Common myeloid progenitor, CD34-positive (primary cell): ENCODE measurements at regions not wholly inside any gene's neighbourhood (a gene's known extent, or its start where the extent isn't known, plus 50 kb on each side); places are given as distances from the start of the nearest gene placed in this dataset.

Source experiments
- CTCF ChIA-PET: fragments of 350-600 bp; sonication (Branson Sonifier 250); formaldehyde crosslinking; loops from one replicate; lab custom pipeline; 2021; ENCODE audit warnings: antibody characterized with exemption; lab: Charles Lee
- POLR2A ChIA-PET: fragments of 350-600 bp; sonication (Branson Sonifier 250); formaldehyde crosslinking; loops from one replicate; lab custom pipeline; 2021; ENCODE audit warnings: antibody characterized with exemption; lab: Charles Lee
- DNase-seq, 3 donors: peaks; one replicate each; pipeline versions ENCODE4 v3.0.0 to v3.0.0-alpha.2; 2013
- H3K27ac ChIP-seq, 2 experiments: 1 replicate in 1 of 2; 2 replicates in 1 of 2; pipeline ENCODE4 v1.7.0; 2013; ENCODE audit warnings: inconsistent platforms in 2 of 2, low read length in 2 of 2, mild to moderate bottlenecking in 2 of 2, low read depth in 1 of 2, moderate library complexity in 1 of 2; ENCODE audit not compliant: severe bottlenecking in 2 of 2, insufficient read depth in 1 of 2, poor library complexity in 1 of 2
- H3K27me3 ChIP-seq, 5 experiments: replicated peaks in 2 of 5; 1 replicate in 3 of 5; 2 replicates in 2 of 5; pipeline versions ENCODE4 v1.6.1 to v1.7.0; 2013; ENCODE audit warnings: low read length in 4 of 5, mild to moderate bottlenecking in 2 of 5, moderate library complexity in 2 of 5, inconsistent platforms in 1 of 5; ENCODE audit not compliant: insufficient read depth in 5 of 5, control insufficient read depth in 4 of 5
- H3K36me3 ChIP-seq, 4 experiments: 1 replicate in 2 of 4; 2 replicates in 2 of 4; pipeline versions ENCODE4 v1.6.1 to v1.7.0; 2013; ENCODE audit warnings: low read length in 3 of 4, control low read depth in 1 of 4, mild to moderate bottlenecking in 1 of 4; ENCODE audit not compliant: control insufficient read depth in 4 of 4, insufficient read depth in 4 of 4
- H3K4me1 ChIP-seq, 4 experiments: 1 replicate in 3 of 4; 2 replicates in 1 of 4; pipeline versions ENCODE4 v1.6.1 to v1.7.1; 2013; ENCODE audit warnings: low read length in 3 of 4, mild to moderate bottlenecking in 3 of 4, control low read depth in 1 of 4, inconsistent platforms in 1 of 4, moderate library complexity in 1 of 4; ENCODE audit not compliant: control insufficient read depth in 4 of 4, insufficient read depth in 4 of 4; ENCODE audit errors: control extremely low read depth in 1 of 4
- H3K4me3 ChIP-seq, 7 experiments: 1 replicate in 4 of 7; 2 replicates in 3 of 7; pipeline versions ENCODE4 v1.5.1 to v1.7.0; 2013; ENCODE audit warnings: mild to moderate bottlenecking in 7 of 7, low read length in 6 of 7, moderate library complexity in 6 of 7, inconsistent platforms in 2 of 7, low read depth in 2 of 7, control low read depth in 1 of 7; ENCODE audit not compliant: insufficient read depth in 4 of 7, control insufficient read depth in 1 of 7; ENCODE audit errors: extremely low read depth in 1 of 7
- H3K9me3 ChIP-seq, 5 experiments: 1 replicate in 4 of 5; 2 replicates in 1 of 5; pipeline versions ENCODE4 v1.6.1 to v1.7.1; 2013; ENCODE audit warnings: low read length in 4 of 5, mild to moderate bottlenecking in 2 of 5, inconsistent platforms in 1 of 5, low read depth in 1 of 5, moderate library complexity in 1 of 5; ENCODE audit not compliant: control insufficient read depth in 4 of 5, insufficient read depth in 2 of 5; ENCODE audit errors: control extremely low read depth in 1 of 5
- WGBS: methylation state at CpG from one replicate; pipeline ENCODE4 v1.1.5; 2013; ENCODE audit not compliant: insufficient coverage; 5-methylcytosine and 5-hydroxymethylcytosine counted together

DNA sequence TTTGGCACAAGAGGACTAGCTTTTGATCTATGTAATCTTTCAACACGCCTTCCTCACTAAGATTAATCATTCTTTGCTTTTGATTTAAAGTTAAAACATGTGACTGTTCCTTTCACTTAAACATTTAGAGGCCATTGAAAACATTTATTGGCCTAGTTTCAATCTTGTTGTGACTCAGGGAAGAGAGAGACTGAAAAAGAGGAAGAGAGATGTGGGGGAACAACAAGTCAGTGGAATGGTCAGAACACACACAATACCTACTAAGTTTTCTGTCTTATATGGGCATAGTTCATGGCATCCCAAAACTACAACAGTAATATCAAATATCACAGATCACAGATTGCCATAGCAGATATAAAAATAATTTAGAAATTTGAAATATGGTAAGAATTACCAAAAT, 812.9 kb upstream of the AGA start:
- Histone ChIP-seq H3K27me3 (no peaks in the 10 kb centered on the region), H3K27ac (no peak overlapping the region), H3K4me3 (no peak overlapping the region), H3K9me3 (peaks cover 0 to 2% (median 0%) of the 10 kb centered on the region in 5 experiments), H3K36me3 (no peaks in the 10 kb centered on the region), H3K4me1 (no peaks in the 10 kb centered on the region)
- no peak for DNase-seq
- ChIA-PET CTCF (no interaction called here), POLR2A (no interaction called here)
- whole genome bisulfite sequencing, result no CpG with 5 or more reads among the region's 1 CpG

DNA sequence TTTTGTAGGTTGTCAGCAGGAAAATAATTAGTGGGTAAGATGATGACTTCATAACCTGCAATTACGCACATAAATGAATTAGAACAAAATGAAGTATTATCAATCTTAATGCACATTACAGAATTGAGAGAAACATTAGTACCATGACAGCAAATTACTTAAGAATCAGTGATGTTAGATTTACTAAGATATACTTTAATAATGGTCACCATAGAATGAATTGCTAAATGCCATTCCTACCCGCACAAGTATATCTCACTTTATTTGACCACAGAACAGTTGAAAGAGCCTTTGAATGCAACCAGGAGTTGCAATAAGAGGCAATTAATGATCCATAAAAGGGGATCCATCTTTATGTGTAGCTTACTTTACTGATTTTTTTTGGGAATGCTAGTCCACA, 816.4 kb upstream of the AGA start:
- ChIA-PET POLR2A (no interaction called here), CTCF (no interaction called here)
- Histone ChIP-seq H3K9me3 (peaks cover 0 to 2% (median 0%) of the 10 kb centered on the region in 5 experiments), H3K27ac (no peak overlapping the region), H3K4me1 (no peaks in the 10 kb centered on the region), H3K36me3 (no peaks in the 10 kb centered on the region), H3K27me3 (no peaks in the 10 kb centered on the region), H3K4me3 (no peak overlapping the region)
- no peak for DNase-seq
- no CpG with 5 or more reads among the region's 2 CpGs for WGBS

DNA sequence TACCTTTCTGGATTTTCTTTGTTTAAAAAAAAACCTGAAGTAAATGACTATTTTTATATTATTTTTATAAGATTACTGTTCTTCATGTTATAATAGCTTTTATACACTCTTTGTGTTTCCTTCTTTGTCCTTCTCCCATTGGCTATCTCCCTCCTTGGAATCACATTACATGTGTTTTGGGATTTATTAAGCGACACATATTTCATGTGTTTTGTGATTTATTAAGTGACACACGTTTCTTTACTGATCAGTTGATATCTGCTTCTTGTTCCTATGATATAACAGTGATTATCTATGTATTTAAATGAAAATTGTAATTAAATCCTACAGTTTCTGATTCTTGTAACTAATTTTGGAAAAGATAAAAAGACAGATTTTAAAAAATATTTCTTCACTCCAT, 817.3 kb upstream of the AGA start:
- no CpG with 5 or more reads among the region's 2 CpGs for WGBS
- CTCF ChIA-PET, result no interaction called here

GRCh38 chr4:178264001-178264400, 821.8 kb upstream of the AGA start:
- WGBS, result 81% methylated on average over 2 of the region's 3 CpGs
- POLR2A ChIA-PET, result no interaction called here
- Histone ChIP-seq H3K27ac (no peak overlapping the region), H3K4me3 (no peak overlapping the region), H3K9me3 (peaks cover 0 to 2% (median 0%) of the 10 kb centered on the region in 5 experiments), H3K27me3 (no peaks in the 10 kb centered on the region), H3K4me1 (no peaks in the 10 kb centered on the region), H3K36me3 (no peaks in the 10 kb centered on the region)
- CTCF ChIA-PET, result no interaction called here
- no peak for DNase-seq

More for the DNA sequence above, 817.3 kb upstream of the AGA start:
- H3K36me3 ChIP-seq, result no peaks in the 10 kb centered on the region
- H3K4me3 ChIP-seq, result no peak overlapping the region
- no peak overlapping the region for H3K27ac ChIP-seq
- no peaks in the 10 kb centered on the region for H3K4me1 ChIP-seq
- H3K9me3 ChIP-seq, result peaks cover 0 to 2% (median 0%) of the 10 kb centered on the region in 5 experiments
- POLR2A ChIA-PET, result no interaction called here
- DNase-seq, result no peak
- no peaks in the 10 kb centered on the region for H3K27me3 ChIP-seq

- 94% methylated on average over 5 of the region's 6 CpGs for WGBS
- Histone ChIP-seq H3K27ac (no peak overlapping the region), H3K36me3 (no peaks in the 10 kb centered on the region), H3K4me3 (no peak overlapping the region), H3K9me3 (no peaks in the 10 kb centered on the region), H3K4me1 (no peaks in the 10 kb centered on the region), H3K27me3 (no peaks in the 10 kb centered on the region)
- ChIA-PET POLR2A (no interaction called here), CTCF (no interaction called here)
- DNase-seq, result no peak
Observed at GRCh38 chr4:178271386-178271785, 829.1 kb upstream of the AGA start.

DNA sequence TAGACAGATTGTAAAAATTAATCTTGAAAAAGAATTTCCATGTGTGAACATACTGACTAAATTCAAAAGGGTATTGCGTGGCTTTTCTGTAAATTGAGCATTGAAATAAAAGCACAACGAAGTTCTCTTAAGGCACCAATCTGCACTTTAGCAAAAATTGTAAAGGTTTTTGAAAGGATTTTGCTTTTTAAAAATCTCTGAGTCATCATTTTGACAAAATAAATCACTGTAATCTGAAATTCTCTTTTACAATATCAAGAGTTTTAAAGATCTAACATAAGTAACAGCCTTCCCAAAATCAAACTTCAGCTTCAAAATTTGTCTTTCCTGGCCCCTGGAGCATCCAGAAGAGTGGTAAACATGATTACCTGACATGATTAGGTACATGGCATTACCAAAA, 830.9 kb upstream of the AGA start:
- no peak overlapping the region for H3K4me3 ChIP-seq
- no peak for DNase-seq
- POLR2A ChIA-PET, result no interaction called here
- no peaks in the 10 kb centered on the region for H3K27me3 ChIP-seq
- no peak overlapping the region for H3K27ac ChIP-seq
- H3K36me3 ChIP-seq, result no peaks in the 10 kb centered on the region
- 100% methylated on average over 1 of the region's 2 CpGs for WGBS
- CTCF ChIA-PET, result no interaction called here
- no peaks in the 10 kb centered on the region for H3K4me1 ChIP-seq
- H3K9me3 ChIP-seq, result no peaks in the 10 kb centered on the region

GRCh38 chr4:178275671-178276360, 833.6 kb upstream of the AGA start:
- no peak overlapping the region for H3K4me3 ChIP-seq
- no peaks in the 10 kb centered on the region for H3K9me3 ChIP-seq
- ChIA-PET CTCF (no interaction called here), POLR2A (no interaction called here)
- no peak overlapping the region for H3K27ac ChIP-seq
- H3K4me1 ChIP-seq, result no peaks in the 10 kb centered on the region
- no peaks in the 10 kb centered on the region for H3K27me3 ChIP-seq
- H3K36me3 ChIP-seq, result no peaks in the 10 kb centered on the region
- DNase-seq, result no peak
- WGBS, result 100% methylated on average over 2 of the region's 5 CpGs
